ENCODE measurements at regions not wholly inside any gene's neighbourhood (a gene's known extent, or its start where the extent isn't known, plus 50 kb on each side); places are given as distances from the start of the nearest gene placed in this dataset.

GRCh38 chr16:9340526-9341256, 249.2 kb downstream of the HAPSTR1 start:
- TF ChIP-seq CTCF (IDR thresholded peaks at IDR 0.05; ENCODE audit: insufficient read depth, low read length, poor library complexity, severe bottlenecking) (no peak), EZH2phosphoT487 (conservative IDR thresholded peaks at IDR 0.05; ENCODE audit: low read length) (no peak)
